HG03571 (cell line): ENCODE measurements at regions not wholly inside any gene's neighbourhood (a gene's known extent, or its start where the extent isn't known, plus 50 kb on each side); places are given as distances from the start of the nearest gene placed in this dataset.

Source experiments
- ATAC-seq: cut with Tn5 transposase; IDR thresholded peaks from one replicate; pipeline ENCODE4 v1.9.1; 2021; ENCODE audit not compliant: unreplicated experiment

GRCh38 chr2:204012072-204012653 is 75.6 kb downstream of the ICOS start:
- ATAC-seq, result no peak

- ATAC-seq, result no peak
Observed at GRCh38 chr2:204015118-204015843, 78.7 kb downstream of the ICOS start.

GRCh38 chr2:204018717-204019116 is 82.2 kb downstream of the ICOS start:
- ATAC-seq, result no peak

- ATAC-seq, result no peak
Observed at GRCh38 chr2:204019572-204020501, 83.3 kb downstream of the ICOS start.

- no peak for ATAC-seq
Observed at GRCh38 chr2:204021290-204022081, 84.9 kb downstream of the ICOS start.

GRCh38 chr2:204022550-204022949 is 86.0 kb downstream of the ICOS start:
- no peak for ATAC-seq

- ATAC-seq, result no peak
Observed at GRCh38 chr2:204023088-204023487, 86.5 kb downstream of the ICOS start.

GRCh38 chr2:204024503-204024902 is 87.9 kb downstream of the ICOS start:
- ATAC-seq, result no peak

GRCh38 chr2:204024906-204025475 is 88.4 kb downstream of the ICOS start:
- ATAC-seq, result no peak

- no peak for ATAC-seq
Observed at GRCh38 chr2:204026294-204026693, 89.7 kb downstream of the ICOS start.

GRCh38 chr2:204027091-204027490 is 90.5 kb downstream of the ICOS start:
- ATAC-seq, result peak; percentile 81

GRCh38 chr2:204030322-204030721 is 93.8 kb downstream of the ICOS start:
- ATAC-seq, result no peak

- no peak for ATAC-seq
Observed at GRCh38 chr2:204031056-204031455, 94.5 kb downstream of the ICOS start.

GRCh38 chr2:204032301-204032700 is 95.7 kb downstream of the ICOS start:
- no peak for ATAC-seq

GRCh38 chr2:204033611-204034495 is 97.3 kb downstream of the ICOS start:
- no peak for ATAC-seq

GRCh38 chr2:204036706-204037105 is 100.1 kb downstream of the ICOS start:
- no peak for ATAC-seq

- ATAC-seq, result no peak
Observed at GRCh38 chr2:204037286-204037685, 100.7 kb downstream of the ICOS start.

GRCh38 chr2:204039298-204039838 is 102.8 kb downstream of the ICOS start:
- no peak for ATAC-seq

GRCh38 chr2:204040016-204040415 is 103.5 kb downstream of the ICOS start:
- ATAC-seq, result no peak
